Endothelial cell (in vitro differentiated cells): ENCODE measurements at regions not wholly inside any gene's neighbourhood (a gene's known extent, or its start where the extent isn't known, plus 50 kb on each side); places are given as distances from the start of the nearest gene placed in this dataset.

ENCODE experiments used
- DNase-seq: peaks from one replicate; pipeline ENCODE4 v3.0.0; 2021; ENCODE audit warnings: low spot score
- H3K27ac Mint-ChIP-seq: one replicate; pipeline ENCODE4 v1.8.0; 2021; ENCODE audit warnings: mixed read lengths, inconsistent platforms; ENCODE audit not compliant: unreplicated experiment
- H3K27me3 Mint-ChIP-seq: one replicate; pipeline ENCODE4 v1.8.0; 2021; ENCODE audit warnings: mild to moderate bottlenecking, moderate library complexity, mixed read lengths, inconsistent platforms; ENCODE audit not compliant: unreplicated experiment
- H3K36me3 Mint-ChIP-seq: one replicate; pipeline ENCODE4 v1.8.0; 2021; ENCODE audit warnings: mild to moderate bottlenecking, low read depth, mixed read lengths, inconsistent platforms; ENCODE audit not compliant: unreplicated experiment
- H3K4me1 Mint-ChIP-seq: one replicate; pipeline ENCODE4 v1.8.0; 2021; ENCODE audit warnings: mild to moderate bottlenecking, mixed read lengths, inconsistent platforms; ENCODE audit not compliant: unreplicated experiment
- H3K4me3 Mint-ChIP-seq: one replicate; pipeline ENCODE4 v1.8.0; 2021; ENCODE audit warnings: mild to moderate bottlenecking, mixed read lengths, inconsistent platforms; ENCODE audit not compliant: unreplicated experiment
- H3K9me3 Mint-ChIP-seq: one replicate; pipeline ENCODE4 v1.8.0; 2021; ENCODE audit warnings: mixed read lengths, inconsistent platforms; ENCODE audit not compliant: unreplicated experiment
- CTCF ChIP-seq: fragments of 200-600 bp; sonication (generic); IDR thresholded peaks from one replicate; pipeline ENCODE4 v1.5.0; 2021; ENCODE audit warnings: antibody characterized with exemption; ENCODE audit not compliant: unreplicated experiment

- Mint-ChIP-seq H3K4me3 (no peak overlapping the region), H3K27me3 (no peaks in the 10 kb centered on the region), H3K9me3 (no peaks in the 10 kb centered on the region), H3K36me3 (no peaks in the 10 kb centered on the region), H3K27ac (no peak overlapping the region), H3K4me1 (no peaks in the 10 kb centered on the region)
- TF ChIP-seq CTCF, result no peak
- no peak for DNase-seq
Measured at GRCh38 chr3:152190636-152191183, 78.0 kb upstream of the MBNL1 start.

GRCh38 chr3:152192050-152192449 lies 76.7 kb upstream of the MBNL1 start:
- Mint-ChIP-seq H3K27ac (no peak overlapping the region), H3K4me3 (no peak overlapping the region), H3K27me3 (no peaks in the 10 kb centered on the region), H3K4me1 (no peaks in the 10 kb centered on the region), H3K9me3 (no peaks in the 10 kb centered on the region), H3K36me3 (no peaks in the 10 kb centered on the region)
- DNase-seq, result no peak
- TF ChIP-seq CTCF, result no peak

DNA sequence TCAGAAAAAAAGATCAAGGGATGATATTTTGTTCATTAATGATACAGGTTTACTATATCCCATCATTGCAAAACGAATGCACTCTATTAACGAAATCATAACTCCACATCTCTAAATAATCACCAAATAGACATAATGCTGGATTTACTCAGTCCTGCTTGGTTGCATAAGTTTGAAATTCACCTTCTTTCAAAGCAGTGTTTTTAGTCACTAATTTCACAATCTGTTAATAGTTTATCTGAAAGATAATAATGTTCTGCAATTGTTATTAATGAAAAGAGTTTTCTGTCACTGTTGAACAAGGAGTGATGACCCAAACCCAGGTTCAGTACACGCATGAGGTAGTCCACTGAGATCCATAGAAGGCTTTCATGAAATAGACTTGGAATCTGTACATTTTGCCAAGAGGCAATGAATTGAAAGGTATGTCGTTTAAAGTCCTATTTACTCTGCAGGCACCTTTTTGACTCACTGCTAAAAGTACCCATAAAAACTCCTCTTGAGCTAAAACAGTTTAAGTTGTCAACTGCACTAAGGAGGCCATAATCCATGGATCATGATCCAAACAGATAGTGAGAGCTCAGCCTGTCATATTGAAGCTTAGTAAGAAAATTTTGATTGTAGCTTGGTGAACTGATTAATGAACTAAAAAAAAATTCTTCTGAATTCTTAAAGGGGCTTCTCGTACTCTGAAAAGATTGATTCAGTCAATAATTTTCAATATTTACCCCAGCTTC lies 75.6 kb upstream of the MBNL1 start:
- Mint-ChIP-seq H3K4me3 (no peak overlapping the region), H3K27me3 (no peaks in the 10 kb centered on the region), H3K36me3 (no peaks in the 10 kb centered on the region), H3K9me3 (no peaks in the 10 kb centered on the region), H3K4me1 (no peaks in the 10 kb centered on the region), H3K27ac (no peak overlapping the region)
- no peak for TF ChIP-seq CTCF
- no peak for DNase-seq

DNA sequence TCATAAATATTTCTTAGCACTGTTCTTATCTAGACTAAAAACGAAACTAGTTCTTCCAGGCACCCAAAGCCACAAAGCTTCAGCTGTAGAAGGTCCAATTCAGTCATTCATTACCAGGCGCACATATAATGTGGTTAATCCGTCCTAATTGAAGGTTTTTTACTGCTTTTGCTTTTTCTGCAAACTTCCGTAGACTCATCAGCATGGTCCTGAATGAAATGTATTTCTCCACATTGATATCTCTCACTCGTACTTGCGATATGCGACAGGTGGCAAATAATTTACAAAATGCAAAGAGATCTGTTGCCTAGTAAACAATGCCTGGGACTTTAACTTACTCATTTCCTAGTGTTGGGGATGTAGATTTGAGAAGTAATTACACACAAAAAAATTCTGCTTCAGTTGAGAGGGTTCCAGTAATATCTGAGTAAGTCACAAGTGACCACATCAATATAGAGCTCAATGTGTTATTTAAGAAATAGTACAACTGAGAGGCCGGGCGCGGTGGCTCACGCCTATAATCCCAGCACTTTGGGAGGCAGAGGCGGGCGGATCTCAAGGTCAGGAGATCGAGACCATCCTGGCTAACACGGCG lies 75.0 kb upstream of the MBNL1 start:
- Mint-ChIP-seq H3K4me3 (no peak overlapping the region), H3K27me3 (no peaks in the 10 kb centered on the region), H3K27ac (no peak overlapping the region), H3K9me3 (no peaks in the 10 kb centered on the region), H3K4me1 (no peaks in the 10 kb centered on the region), H3K36me3 (no peaks in the 10 kb centered on the region)
- no peak for DNase-seq
- TF ChIP-seq CTCF, result no peak

DNA sequence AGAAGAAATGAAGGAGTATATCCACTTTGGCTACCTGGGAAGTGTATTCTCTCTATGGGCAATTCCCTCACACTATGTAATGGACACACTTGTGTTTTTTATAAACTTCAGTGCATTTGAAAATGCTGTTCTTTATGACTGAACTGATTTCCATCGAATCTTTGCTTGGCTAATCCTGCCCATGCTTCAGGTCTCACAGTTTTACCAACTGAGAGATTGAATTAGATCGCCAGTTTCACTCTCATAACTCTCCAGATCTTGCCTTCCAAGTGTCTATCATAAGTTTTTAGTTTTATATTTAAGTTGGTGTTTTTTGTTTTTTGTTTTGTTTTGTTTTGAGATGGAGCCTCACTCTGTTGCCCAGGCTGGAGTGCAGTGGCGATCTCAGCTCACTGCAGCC lies 73.5 kb upstream of the MBNL1 start:
- peaks cover 5% of the 10 kb centered on the region for H3K4me1 Mint-ChIP-seq
- TF ChIP-seq CTCF, result no peak
- H3K27ac Mint-ChIP-seq, result no peak overlapping the region
- H3K27me3 Mint-ChIP-seq, result no peaks in the 10 kb centered on the region
- H3K9me3 Mint-ChIP-seq, result no peaks in the 10 kb centered on the region
- H3K36me3 Mint-ChIP-seq, result no peaks in the 10 kb centered on the region
- DNase-seq, result no peak
- no peak overlapping the region for H3K4me3 Mint-ChIP-seq
